Calu3 (cell line): ENCODE measurements at regions not wholly inside any gene's neighbourhood (a gene's known extent, or its start where the extent isn't known, plus 50 kb on each side); places are given as distances from the start of the nearest gene placed in this dataset.

Experiments used
- BruUV-seq: library from RNA; stranded (reverse); fragments of 400-500 nt; replicated peaks from 2 replicates; lab custom pipeline; 2021; lab: Mats Ljungman, UMichigan
- CTCF ChIA-PET: fragments of 300-600 bp; sonication (Branson Sonifier 250); formaldehyde crosslinking; loops from one replicate; lab custom pipeline; 2022; ENCODE audit warnings: antibody characterized with exemption; lab: Charles Lee
- DNase-seq: peaks from one replicate; pipeline ENCODE4 v3.0.0; 2022
- H3K27ac Mint-ChIP-seq: one replicate; pipeline ENCODE4 v1.8.0; 2022; ENCODE audit warnings: mixed read lengths; ENCODE audit not compliant: unreplicated experiment
- H3K27me3 Mint-ChIP-seq: one replicate; pipeline ENCODE4 v1.8.0; 2022; ENCODE audit warnings: mixed read lengths; ENCODE audit not compliant: unreplicated experiment
- H3K36me3 Mint-ChIP-seq: one replicate; pipeline ENCODE4 v1.8.0; 2022; ENCODE audit warnings: mild to moderate bottlenecking, moderate library complexity, mixed read lengths; ENCODE audit not compliant: insufficient read depth, unreplicated experiment
- H3K4me1 Mint-ChIP-seq: one replicate; pipeline ENCODE4 v1.8.0; 2022; ENCODE audit warnings: mild to moderate bottlenecking, low read depth, mixed read lengths; ENCODE audit not compliant: unreplicated experiment
- H3K4me3 Mint-ChIP-seq: one replicate; pipeline ENCODE4 v1.8.0; 2022; ENCODE audit warnings: mild to moderate bottlenecking, low read depth, moderate library complexity, mixed read lengths; ENCODE audit not compliant: unreplicated experiment
- H3K9me3 Mint-ChIP-seq: one replicate; pipeline ENCODE4 v1.8.0; 2022; ENCODE audit warnings: low read depth, mixed read lengths; ENCODE audit not compliant: unreplicated experiment
- CTCF ChIP-seq: fragments of 200-600 bp; IDR thresholded peaks from one replicate; pipeline ENCODE4 v1.8.0; 2022; ENCODE audit warnings: antibody characterized with exemption; ENCODE audit not compliant: unreplicated experiment
- intact Hi-C: fragments of 100-400 bp; cut with micrococcal nuclease; formaldehyde crosslinking; loops from one replicate; pipeline ENCODE4 v1.10.0; 2022; ENCODE audit not compliant: unreplicated experiment

GRCh38 chr2:191557841-191558240 lies 120.1 kb upstream of the NABP1 start:
- no peaks in the 10 kb centered on the region for H3K27me3 Mint-ChIP-seq
- CTCF ChIA-PET = interaction anchor here (1.5 kb wide), 1 partner anchor 169 kb away, joined by 3 read pairs; no protein-coding TSS in a partner anchor
- H3K27ac Mint-ChIP-seq = no peak overlapping the region
- H3K4me3 Mint-ChIP-seq = no peak overlapping the region
- H3K4me1 Mint-ChIP-seq = peaks cover 6% of the 10 kb centered on the region
- intact Hi-C loops = loop anchor here (5.0 kb wide), 1 partner anchor 309 kb away; no protein-coding TSS in a partner anchor
- no TSS peak for BruUV-seq
- H3K36me3 Mint-ChIP-seq = no peaks in the 10 kb centered on the region
- H3K9me3 Mint-ChIP-seq = no peaks in the 10 kb centered on the region
- DNase-seq = no peak
- TF ChIP-seq CTCF = no peak

- H3K4me1 Mint-ChIP-seq = no peaks in the 10 kb centered on the region
- DNase-seq = no peak
- H3K27me3 Mint-ChIP-seq = no peaks in the 10 kb centered on the region
- H3K27ac Mint-ChIP-seq = no peak overlapping the region
- H3K36me3 Mint-ChIP-seq = no peaks in the 10 kb centered on the region
- H3K9me3 Mint-ChIP-seq = no peaks in the 10 kb centered on the region
- TF ChIP-seq CTCF = no peak
- intact Hi-C loops = loop anchor here (5.0 kb wide), 1 partner anchor 308 kb away; no protein-coding TSS in a partner anchor
- CTCF ChIA-PET = interaction anchor here (0.7 to 1.5 kb wide), 2 partner anchors 167 to 498 kb away, joined by 3 to 7 read pairs; no protein-coding TSS in a partner anchor
- H3K4me3 Mint-ChIP-seq = no peak overlapping the region
- no TSS peak for BruUV-seq
Observed at GRCh38 chr2:191559569-191559968, 118.4 kb upstream of the NABP1 start.

GRCh38 chr2:191560411-191560980 lies 117.4 kb upstream of the NABP1 start:
- TF ChIP-seq CTCF = no peak
- H3K4me1 Mint-ChIP-seq = peaks cover 7% of the 10 kb centered on the region
- no peak overlapping the region for H3K4me3 Mint-ChIP-seq
- DNase-seq = no peak
- H3K9me3 Mint-ChIP-seq = no peaks in the 10 kb centered on the region
- H3K27me3 Mint-ChIP-seq = no peaks in the 10 kb centered on the region
- CTCF ChIA-PET = interaction anchor here (0.6 to 1.4 kb wide), 3 partner anchors 9 to 1049 kb away, joined by 3 to 4 read pairs (median 3); no protein-coding TSS in a partner anchor
- H3K36me3 Mint-ChIP-seq = no peaks in the 10 kb centered on the region
- BruUV-seq = no TSS peak
- H3K27ac Mint-ChIP-seq = no peak overlapping the region
- intact Hi-C loops = no loop called here

GRCh38 chr2:191565120-191565519 lies 112.8 kb upstream of the NABP1 start:
- no peak overlapping the region for H3K27ac Mint-ChIP-seq
- no peaks in the 10 kb centered on the region for H3K9me3 Mint-ChIP-seq
- peaks cover 14% of the 10 kb centered on the region for H3K4me1 Mint-ChIP-seq
- H3K36me3 Mint-ChIP-seq = no peaks in the 10 kb centered on the region
- TF ChIP-seq CTCF = no peak
- no TSS peak for BruUV-seq
- no peak for DNase-seq
- no peak overlapping the region for H3K4me3 Mint-ChIP-seq
- intact Hi-C loops = no loop called here
- no peaks in the 10 kb centered on the region for H3K27me3 Mint-ChIP-seq
- CTCF ChIA-PET = no interaction called here
